GM18870 (cell line): ENCODE measurements at regions not wholly inside any gene's neighbourhood (a gene's known extent, or its start where the extent isn't known, plus 50 kb on each side); places are given as distances from the start of the nearest gene placed in this dataset.
"Not testable (repeated sequence)": the region's sequence is repeated elsewhere in the genome, so short reads cannot be mapped to it uniquely, and the experiment has no call there.

Experiments used
- ATAC-seq: cut with Tn5 transposase; IDR thresholded peaks from one replicate; pipeline ENCODE4 v1.9.1; 2021; ENCODE audit warnings: moderate library complexity; ENCODE audit not compliant: unreplicated experiment

DNA sequence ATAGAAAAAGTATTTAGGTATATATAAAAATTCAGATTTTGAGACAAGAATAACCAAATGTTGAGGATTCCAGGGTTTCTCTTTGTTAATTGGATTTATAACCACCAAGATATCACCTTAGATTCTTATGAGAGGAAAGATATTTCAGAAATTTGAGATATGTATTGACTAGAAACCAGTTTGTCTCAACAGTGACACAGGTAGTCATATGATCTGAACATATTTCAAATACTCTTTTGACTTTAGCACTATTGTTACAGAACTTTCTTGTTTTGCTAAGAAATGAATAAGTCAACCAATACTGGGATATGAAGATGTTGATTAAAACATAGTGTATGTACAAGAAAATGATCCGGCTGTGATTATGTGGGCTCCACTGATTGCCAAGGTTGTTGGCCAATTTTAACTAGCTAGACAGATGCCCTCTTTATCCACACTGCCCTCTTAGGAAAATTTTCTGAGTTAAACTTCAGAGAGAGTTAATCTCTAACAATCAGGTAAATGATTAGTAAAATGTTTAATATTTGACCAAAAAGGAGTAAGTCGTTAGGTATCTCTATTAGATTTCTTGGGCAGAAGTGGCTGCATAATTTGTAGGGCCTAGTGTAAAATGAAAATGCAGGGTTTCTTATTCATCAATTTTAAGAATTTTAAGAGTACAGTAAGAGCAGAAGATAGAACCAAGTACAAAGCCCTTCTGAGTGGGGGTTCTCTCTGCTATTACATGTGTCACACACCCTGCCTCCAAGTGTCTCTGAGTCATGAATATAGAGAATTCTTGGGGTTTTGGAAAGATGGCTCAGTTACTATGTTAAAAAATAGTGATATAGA is 376.0 kb downstream of the TFEC start:
- peak; percentile 80 for ATAC-seq

DNA sequence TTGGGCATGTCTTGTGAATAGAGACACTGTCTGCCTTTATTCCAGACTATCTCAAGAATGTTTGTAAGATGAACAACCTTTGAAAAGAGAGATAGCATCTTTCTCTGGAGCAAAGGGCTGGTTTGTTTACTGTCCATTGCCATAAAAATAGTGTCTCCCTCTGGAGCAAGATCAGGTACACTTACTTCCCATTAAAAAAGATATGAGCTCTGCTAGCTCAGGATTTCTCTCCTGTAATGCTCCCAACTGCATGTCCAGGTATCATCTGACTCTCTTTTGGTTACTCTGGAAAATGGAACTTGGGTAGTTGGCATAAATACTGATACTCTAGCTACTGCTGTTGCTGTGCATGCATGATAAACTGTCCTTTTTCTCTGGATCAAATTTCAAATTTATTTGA is 381.1 kb downstream of the TFEC start:
- no peak for ATAC-seq

DNA sequence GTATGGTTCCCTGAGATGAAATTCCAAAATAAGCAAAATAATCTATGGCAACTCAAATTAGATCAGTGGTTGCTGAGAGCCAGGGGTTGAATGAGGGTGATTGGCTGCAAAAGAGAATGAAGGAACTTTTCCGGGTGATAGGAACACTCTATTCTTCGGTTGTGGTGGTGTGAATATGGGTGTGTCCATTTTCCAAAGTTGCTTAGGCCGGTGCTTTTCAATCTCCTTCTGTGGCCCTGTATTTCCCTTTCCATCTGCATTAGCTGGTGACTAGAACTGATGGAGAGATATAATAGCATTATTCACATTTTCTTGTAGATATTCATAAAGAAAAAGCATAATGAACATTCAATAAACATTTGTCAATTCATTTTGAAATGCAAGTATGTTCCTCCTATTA is 382.9 kb downstream of the TFEC start:
- ATAC-seq: no peak

DNA sequence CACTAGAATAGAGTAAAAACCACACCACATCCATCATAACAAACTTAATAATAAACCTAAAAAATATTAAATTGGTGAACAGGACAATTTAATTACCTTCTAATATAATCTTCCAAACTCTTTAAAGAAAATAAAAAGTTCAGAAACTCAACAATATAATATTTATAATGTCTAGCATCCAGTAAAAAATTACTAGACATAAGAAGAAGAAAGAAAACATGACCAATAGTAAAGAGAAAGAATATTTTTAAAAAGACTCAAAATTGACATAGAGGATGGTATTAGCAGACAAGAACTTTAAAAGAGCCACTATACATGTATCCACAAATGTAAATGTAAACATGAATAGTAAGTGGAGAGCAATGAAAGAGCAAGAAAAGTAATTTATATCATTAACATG is 388.4 kb downstream of the TFEC start:
- ATAC-seq: no peak

DNA sequence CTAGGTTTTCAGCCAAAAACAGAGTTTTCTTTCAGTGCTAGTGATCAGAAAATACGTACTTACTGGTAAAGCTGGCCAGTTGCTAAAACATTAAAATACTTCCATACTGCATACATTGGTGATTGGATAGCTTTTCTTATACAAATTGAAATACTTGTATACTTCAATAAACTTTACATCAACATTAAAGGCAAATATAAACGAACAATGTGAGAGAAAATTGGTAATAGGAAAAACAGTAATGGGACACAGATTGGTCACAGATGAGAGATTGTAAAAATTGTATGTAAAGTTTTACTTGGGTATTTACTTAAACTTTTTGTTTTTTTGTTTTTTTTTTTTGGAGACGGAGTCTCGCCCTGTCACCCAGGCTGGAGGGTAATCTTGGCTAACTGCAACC is 391.7 kb downstream of the TFEC start:
- no peak for ATAC-seq

DNA sequence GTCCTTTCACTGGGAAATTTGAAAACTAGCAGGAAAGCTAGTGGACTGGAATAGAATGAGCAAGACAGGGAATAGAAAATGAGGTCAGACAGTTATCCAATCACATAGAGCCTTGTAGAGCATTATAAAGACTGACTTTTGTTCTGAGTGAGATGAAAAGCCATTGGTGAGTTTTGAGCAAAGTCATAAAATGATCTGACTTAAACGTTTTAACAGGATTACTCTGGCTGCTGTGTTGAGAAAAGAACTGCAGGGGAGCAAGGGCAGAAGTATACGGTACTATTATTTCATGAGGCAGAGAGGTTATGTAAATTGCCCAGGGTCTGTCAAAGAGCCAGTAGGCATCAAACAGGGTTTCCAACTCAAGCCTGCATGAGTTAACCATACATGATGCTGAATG is 393.4 kb downstream of the TFEC start:
- ATAC-seq: no peak

DNA sequence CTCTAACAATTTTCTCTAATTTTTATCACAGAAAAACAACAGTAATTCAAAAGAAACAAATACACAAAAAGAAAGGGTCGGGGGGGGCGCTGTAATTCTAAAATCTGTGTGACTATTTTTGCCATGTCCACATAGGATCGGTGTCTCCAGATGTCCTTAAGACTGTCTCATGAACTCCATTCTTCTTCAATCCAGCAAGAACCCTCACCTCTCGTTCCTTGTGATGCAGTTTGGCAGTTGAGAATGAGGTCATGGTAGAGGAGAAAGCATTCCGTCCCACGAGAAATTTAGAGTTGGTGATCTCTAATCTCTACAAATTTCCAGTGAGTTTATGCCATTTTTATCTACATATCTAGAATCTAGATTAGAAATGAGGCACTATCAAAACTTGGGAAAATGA is 394.7 kb downstream of the TFEC start:
- no peak for ATAC-seq

DNA sequence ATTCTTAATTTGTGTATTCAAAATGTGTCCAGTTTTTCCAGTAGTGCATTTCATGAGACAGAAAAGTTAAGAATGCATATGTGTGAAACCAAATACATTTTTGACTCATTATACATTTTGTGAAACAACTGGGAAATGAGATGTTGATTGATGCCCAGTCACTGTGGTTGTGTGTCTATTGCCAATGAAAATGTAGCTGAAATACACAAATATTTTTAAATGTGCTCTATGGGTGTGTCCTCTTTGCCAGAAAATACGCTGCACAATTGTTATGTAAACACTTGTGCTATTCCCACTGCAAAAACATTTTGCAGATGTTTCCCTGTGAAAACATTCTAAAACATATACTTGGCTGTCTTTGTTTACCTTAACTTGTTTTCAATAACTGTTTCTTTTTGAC is 395.2 kb downstream of the TFEC start:
- no peak for ATAC-seq

DNA sequence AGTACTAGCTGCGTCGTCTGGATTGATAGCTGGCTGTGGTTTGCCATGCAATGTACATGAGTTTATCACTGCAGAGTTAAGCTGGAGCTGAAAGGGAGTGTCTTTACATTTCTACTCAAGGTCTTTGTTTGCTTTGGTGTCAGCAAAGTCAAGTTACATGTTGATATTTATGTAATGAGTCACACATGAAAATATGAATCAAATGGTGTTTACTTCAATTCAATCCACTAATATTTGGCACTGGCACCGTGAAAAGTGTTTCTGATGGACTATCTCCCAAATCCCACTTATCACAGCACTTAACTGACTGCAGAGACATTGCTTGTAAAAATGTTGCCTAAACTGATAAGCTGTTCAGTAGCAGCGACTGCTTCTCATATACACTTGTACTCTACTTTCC is 395.9 kb downstream of the TFEC start:
- ATAC-seq: no peak

DNA sequence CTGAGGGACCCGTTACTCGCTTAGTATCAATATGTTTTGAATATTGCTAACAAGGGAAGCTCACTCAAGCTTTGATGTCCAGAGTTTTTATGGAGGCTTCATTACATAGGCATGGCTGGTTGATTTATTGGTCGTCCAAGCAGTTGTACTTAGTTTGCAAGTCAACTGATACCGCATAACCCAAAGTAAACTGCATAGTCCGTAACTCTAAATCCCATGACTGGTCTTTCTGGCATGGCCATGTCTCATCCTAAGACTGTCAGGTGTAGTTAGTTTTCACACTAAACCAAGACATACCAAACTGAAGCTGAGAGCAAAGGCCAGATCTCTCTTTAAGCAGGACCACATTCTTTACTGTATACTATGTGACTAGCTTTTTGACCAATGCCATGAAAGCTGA is 397.9 kb downstream of the TFEC start:
- ATAC-seq: no peak

DNA sequence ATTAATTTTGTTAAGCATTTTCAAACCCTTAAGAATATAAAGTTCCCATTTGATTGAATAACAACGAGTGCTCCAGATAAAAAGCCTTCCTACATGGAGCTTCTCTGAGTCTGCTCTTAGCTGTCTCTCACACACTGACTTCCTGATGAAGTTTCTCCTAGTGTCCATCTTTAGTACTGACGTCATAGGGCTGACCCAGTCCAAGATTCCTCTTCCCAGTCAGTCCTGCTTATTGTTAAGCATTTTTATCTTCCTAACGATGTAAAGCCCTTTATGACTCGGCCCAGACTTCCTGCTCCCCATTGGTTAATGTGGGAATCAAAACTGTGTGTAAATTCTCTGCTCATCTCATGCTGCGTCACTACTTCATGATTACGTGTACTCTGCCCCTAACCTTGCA is 398.8 kb downstream of the TFEC start:
- no peak for ATAC-seq

DNA sequence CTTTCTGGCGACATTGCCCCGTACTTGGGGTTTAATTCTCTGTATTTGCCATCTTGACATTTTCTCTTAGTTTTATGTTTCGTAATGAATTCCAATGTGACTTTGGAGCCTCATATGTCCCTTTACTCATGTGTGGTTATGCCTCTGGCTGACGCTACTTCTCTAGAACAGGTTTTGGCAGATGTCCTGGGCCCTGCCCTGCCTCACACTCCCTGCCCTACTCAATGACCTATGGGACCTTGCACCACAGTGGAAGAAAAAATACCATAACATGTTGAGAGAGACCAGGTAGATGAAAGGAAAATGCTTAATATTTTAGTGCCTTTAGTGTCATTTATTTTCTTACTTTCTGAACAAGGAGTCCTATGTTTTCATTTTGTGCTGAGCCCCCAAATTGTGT is 400.5 kb downstream of the TFEC start:
- ATAC-seq: no peak

DNA sequence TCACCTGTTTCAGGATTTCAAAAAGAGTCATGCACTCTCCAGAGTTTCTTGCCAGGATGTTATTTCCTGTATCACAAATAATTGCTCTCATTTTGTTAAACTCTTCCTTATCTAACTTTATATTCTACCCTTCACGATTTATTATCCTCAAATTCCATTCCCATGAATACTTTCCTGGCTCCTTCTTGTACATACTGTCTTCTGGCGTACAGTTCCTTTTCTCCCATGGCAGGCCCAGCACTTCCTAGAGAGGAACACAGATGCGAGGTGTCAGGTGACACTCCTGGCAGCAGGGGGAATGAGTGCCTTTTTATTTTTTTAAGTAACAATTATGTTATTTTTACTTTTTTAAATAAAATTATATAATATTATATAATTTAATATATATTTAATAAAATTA is 411.9 kb downstream of the TFEC start:
- no peak for ATAC-seq

DNA sequence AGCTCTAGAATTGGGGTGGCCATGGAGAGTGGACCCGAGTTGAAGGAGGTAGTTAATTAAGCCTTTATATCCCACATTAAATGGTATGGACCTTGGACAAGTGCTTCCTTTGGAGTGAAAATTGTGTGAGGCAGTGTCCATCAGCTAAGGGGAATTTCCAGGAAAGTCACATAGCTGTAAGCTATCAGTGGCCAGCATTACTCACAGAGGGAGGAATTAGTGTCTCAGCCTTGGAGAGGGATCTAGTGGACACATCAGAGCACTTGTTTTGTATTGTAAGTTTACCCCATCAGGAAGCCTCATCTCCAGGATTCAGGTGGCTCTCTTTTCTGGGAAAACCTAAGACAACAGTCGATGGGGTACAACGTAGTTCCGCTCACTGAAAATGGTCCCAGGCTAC is 416.7 kb downstream of the TFEC start:
- ATAC-seq: no peak

DNA sequence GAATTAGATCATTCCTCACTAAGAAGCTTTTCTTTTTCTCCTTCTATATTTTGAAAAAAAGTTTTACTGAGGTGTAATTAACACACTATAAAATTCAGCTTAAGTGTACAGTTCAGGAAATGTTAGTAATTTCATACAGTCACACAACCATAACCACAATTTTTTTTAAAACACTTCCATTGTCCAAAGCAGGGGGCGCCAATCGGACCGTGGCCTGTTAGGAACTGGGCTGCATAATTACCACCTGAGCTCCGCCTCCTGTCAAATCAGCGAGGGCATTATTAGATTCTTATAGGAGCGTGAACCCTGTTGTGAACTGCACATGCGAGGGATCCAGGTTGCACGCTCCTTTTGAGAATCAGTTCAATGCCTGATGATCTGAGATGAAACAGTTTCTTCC is 427.1 kb downstream of the TFEC start:
- ATAC-seq: no peak

DNA sequence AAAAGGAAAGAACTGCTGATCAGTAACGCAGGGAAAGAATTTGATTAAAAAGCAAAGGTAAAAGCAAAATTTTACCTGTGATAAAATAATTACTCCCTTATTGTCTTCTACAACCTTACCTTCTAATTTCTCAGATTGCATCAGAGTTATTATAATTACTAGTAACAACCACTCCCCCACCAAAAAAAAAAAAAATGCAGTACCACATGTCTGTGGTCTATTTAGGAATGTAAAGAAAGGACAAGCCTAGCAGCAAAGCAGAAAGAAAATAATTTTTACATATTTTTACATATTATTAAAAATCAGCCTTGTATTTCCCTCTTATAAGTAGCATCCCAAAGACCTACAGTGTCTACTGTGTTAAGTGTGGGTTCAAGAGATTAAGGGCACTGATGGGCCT is 430.4 kb downstream of the TFEC start:
- no peak for ATAC-seq

DNA sequence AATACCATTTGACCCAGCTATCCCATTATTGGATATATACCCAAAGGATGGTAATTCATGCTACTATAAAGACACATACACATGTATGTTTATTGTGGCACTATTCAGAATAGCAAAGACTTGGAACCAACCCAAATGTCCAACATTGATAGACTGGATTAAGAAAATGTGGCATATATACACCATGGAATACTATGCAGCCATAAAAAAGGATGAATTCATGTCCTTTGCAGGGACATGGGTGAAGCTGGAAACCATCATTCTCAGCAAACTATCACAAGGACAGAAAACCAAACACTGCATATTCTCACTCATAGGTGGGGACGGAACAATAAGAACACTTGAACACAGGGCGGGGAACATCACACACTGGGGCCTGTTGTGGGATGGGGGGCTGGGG is 431.4 kb downstream of the TFEC start:
- not testable (repeated sequence) for ATAC-seq

DNA sequence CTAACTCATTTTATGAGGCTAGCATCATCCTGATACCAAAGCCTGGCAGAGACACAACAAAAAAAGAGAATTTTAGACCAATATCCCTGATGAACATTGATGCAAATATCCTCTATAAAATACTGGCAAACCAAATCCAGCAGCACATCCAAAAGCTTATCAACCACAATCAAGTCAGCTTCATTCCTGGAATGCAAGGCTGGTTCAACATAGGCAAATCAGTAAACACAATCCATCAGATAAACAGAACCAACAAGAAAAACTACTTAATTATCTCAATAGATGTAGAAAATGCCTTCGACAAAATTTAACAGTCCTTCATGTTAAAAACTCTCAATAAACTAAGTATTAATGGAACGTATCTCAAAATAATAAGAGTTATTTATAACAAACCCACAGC is 433.3 kb downstream of the TFEC start:
- not testable (repeated sequence) for ATAC-seq

DNA sequence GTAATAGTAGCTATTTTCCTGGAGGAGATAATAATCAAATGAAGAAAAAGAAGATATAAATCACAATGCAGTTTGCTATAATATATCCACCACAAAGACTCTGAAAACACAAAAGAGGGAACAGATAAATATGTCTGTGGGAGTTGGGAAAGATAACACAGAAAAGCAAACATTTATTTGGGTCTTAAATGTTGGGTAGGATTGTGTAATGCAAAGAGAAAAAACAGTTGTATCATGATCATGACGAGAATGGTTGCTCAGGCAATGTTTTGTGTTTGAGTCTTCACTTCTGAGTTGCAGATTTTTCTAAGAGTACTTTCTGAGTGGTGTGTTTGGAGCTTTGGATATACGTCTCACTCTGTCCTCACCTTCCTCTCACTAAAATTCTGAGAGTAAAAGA is 437.5 kb downstream of the TFEC start:
- no peak for ATAC-seq

DNA sequence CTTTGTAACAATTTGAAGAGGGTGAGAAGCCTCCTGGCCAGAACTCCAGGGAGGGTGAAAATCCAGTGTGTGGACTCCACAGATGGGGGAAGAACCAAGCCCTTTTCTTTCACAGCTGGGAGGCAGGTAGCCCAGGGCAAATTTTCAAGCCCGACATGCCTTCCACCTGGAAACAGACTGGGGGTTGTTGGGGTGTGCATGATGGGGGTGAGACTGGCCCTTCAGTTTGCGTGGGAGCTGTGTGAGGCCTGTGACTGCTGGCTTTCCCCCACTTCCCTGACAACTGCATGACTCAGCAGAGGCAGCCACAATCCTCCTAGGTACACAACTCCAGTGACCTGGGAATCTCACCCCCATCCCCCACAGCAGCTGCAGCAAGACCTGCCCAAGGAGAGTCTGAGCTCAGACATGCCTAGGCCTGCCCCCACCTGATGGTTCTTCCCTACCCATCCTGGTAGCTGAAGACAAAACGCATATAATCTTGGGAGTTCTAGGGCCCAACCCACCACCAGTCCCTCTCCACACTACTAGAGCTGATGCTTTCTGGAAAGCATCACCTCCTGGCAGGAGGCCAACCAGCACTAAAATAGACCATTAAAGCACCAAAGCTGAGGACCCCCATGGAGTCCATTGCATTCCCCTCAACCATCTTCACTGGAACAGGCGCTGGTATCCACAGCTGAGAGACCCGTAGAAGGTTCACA is 445.4 kb downstream of the TFEC start:
- ATAC-seq: no peak

DNA sequence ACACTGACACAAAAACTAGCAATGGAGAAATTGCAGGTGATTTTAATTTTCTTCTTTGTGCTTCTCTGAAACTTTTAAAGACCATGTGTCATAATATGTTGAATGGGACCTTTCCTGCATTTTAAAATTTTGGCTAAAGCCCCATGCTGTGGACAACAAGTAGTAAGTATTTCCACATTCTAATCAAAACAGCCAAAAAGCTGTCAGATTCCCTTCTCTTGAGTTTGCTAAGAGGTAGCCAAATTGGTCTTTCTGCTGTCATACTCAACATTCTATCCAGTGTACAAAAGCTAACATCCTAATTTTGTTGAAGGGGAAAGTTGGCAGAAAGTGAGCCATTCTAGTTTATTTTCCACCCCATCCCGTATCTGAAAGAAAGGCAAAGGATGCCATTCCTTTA is 447.6 kb downstream of the TFEC start:
- ATAC-seq: no peak

DNA sequence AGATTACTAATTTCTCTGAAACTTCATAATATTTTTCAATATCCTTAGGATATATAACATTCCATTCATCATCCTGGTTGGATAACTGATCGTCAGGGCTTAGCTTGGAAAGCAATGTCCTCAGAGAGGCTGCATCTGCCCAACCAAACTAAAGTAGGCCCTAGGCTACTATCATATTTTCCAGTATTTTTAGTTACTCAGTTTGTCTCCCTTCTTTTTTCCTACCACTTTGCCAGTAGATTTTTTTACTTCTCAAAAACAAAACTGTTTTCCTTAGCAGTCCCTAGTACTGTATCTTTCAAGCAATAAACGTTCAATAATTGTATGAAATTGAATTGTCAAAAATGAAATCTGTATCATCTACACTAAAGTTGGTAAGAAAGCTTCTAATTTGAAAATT is 452.0 kb downstream of the TFEC start:
- ATAC-seq: no peak
